ENCODE measurements at regions not wholly inside any gene's neighbourhood (a gene's known extent, or its start where the extent isn't known, plus 50 kb on each side); places are given as distances from the start of the nearest gene placed in this dataset.
"Not testable (repeated sequence)": the region's sequence is repeated elsewhere in the genome, so short reads cannot be mapped to it uniquely, and the experiment has no call there.

DNA sequence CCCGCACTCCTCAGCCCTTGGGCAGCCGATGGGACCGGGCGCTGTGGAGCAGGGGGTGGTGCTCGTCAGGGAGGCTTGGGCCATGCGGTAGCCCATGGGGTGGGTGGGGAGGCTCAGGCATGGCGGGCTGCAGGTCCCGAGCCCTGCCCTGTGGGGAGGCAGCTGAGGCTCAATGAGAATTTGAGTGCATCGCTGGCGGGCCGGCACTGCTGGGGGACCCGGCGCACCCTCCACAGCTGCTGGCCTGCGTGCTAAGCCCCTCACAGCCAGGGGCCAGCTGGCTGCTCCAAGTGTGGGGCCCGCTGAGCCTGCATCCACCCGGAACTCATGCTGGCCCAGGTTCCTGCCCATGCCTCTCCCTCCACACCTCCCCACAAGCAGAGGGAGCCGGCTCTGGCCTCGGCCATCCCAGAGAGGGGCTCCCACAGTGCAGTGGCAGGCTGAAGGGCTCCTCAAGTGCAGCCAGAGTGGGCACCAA is 543.5 kb upstream of the FAM98A start:
- not testable (repeated sequence) for DNase-seq

DNA sequence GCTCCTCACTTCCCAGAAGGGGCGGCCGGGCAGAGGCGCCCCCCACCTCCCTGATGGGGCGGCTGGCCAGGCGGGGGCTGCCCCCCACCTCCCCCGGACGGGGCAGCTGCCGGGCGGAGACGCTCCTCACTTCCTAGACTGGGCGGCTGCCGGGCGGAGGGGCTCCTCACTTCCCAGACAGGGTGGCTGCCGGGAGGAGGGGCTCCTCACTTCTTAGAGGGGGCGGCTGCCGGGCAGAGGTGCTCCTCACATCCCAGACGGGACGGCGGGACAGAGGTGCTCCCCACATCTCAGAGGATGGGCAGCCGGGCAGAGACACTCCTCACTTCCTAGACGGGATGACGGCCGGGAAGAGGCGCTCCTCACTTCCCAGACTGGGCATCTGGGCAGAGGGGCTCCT is 534.0 kb upstream of the FAM98A start:
- not testable (repeated sequence) for DNase-seq

DNA sequence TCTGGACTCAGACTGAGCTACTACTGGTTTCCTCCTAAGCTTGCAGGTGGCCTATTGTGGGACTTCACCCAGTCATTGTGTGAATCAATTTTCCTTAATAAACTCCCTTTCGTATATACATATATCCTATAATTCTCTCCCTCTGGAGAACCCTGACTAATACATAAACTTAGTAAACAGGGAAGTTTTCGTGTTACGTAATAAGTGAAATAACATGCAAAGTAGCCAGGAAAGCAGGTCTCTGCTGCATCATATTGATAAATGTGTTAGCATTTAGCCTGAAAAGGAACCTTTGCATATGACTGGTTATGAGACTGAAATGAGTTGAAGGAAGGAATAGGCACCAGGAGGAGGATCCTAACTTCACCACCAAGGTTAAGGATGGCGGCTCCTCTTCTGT is 527.2 kb upstream of the FAM98A start:
- DNase-seq = no peak

DNA sequence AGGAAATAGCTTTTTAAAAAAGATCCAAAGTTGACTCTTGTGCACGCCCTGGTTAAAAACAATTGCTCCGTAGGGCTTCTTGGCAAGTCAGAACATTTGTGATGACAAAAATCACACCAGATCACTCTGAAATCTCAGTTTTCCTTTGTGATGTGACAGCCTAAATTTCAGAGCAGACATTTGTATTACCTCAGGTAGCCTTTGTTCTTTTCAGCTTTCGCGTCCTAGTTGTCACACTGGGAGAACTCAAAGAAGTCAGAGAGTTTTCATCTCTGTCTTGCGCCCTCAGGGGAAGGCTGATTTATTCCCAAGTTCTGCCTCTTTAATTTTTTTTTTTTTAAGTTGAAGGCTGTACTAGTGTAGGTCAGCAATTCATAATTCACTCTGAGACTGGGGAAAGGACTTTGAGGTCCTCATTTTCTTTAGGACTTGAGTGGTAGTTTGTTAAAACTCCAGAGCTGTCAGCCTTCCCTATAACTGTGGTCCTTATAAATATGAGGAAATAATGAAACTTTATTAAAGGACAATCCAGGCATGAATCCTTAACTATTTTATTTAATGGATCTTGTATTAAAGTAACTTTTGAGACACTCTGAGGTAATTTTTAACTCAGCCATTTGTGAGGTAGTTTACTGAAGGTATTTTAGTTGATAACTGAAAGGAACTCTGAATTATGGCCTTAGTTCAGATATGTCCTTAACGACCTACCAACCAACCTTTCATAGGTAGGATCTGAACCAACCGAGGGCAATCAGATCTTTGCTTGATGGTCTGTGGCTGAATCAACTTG is 525.1 kb upstream of the FAM98A start:
- no peak for DNase-seq

DNA sequence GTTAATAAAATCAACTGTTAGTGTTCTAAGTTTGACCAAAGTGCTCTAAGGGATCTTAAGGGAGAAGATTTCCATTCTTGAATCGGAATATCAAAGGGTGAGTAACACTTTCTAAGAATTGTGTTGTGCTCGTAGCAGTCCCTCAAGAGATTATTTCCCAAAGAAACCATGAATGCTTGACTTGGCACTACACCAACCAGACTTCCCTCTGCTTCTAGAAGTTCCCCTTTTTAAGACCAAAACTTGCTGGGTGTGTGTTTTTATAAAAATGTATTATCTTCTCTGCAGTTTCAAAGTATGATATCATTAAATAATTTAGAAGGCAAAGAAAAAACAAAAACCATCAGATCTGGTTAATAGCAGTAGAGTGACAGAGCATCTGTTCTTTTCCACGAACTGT is 522.0 kb upstream of the FAM98A start:
- no peak for DNase-seq

DNA sequence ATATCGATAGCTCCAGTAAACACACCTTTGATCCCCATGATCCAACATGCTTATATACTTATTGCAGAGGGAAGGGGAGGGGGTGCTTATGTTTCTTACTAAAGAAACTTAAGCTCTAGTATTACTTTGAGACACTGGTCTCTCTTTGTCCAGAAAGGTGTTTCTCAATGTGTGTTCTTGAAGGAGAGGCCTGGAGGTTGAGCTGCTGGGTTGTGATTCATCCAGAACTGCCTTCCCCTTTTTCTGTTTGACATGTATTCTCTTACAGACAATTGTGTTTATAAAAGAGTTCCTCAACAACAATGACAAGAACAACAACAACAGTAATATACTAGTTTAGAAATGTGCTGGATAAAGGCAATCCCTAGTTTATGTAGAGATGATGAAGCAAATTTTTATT is 516.0 kb upstream of the FAM98A start:
- DNase-seq = no peak

DNA sequence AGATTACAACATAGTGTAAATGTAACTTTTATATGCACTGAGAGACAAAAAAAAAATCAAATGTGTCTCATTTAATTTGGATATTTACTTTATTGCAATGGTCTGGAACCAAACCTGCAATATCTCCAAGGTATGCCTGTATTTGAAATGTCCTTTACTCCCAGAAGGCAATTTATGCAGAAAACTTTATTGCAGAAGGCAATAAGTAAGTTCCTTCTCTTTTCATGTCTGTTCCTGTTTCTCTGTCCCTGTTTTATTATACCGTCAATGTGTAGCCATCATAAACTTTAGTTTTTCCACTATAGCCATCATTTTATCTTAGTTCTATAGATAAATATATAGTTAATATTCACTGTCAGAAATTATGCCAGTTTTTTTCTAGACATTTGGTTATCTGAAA is 513.1 kb upstream of the FAM98A start:
- no peak for DNase-seq

DNA sequence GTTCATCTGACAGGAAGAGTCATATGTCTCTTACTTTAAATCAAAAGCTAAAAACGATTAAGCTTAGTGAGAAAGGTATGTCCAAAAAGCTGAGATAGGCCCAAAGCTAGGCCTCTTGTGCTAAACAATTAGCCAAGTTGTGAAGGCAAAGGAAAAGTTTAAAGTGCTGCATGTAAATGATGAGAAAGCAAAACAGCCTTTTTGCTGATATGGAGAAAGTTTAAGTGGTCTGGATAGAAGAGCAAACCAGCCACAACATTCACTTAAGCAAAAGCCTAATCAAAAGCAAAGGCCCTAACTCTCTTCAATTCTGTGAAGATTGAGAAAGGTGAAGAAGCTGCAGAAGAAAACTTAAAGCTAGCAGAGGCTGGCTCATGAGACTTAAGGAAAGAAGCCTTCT is 511.3 kb upstream of the FAM98A start:
- DNase-seq = no peak

DNA sequence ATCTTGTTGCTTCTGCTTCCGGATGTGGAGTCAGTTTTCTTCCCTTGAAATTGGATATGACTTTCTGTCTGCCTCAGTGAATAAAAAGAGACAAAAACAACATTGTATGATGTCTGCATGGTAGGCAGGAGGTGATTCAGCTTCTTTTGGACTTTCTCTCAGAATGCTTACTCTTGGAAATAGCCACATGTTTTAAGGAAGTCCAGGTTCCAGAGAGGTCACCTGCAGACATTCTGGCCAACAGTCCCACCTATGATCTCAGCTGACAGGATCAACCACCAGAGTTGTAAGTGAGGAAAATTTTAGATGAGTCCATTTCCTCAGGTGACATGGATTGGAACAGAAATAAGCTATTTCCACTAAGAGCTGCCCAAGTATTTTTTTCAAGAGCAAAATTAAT is 508.7 kb upstream of the FAM98A start:
- DNase-seq = no peak

DNA sequence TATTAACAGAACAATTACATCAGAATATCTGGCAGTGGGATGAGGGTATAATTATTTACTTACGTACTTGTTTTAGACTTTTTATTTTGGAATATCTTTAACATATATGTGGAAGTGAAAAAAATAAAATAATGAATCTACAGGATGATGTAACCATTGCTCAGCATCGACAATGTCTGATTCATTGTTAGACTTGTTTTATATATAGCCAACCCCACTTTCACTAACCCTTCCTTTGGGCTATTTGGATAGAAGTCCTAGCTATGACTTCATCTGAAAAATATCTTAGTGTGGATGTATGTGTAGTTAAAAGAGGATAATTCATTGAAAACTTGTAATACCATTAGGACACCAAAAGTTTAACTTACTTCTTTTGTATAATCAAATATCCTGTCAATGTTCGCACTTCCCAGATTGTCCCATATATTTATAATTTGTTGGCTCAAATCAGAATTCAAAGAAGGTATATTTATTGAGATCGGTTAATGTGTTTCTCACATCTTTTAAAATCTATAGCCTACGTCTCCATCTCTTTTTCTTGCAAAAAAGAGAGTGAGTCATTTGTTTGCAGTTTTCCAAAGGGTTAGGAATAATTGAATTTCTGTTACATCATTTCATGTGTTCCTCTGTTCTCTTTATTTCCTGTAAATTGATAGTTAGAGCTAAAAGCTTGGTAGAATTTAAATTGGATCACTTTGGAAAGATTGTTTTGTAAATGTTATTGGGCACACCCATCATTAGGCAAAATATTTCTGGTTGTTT is 506.1 kb upstream of the FAM98A start:
- no peak for DNase-seq

DNA sequence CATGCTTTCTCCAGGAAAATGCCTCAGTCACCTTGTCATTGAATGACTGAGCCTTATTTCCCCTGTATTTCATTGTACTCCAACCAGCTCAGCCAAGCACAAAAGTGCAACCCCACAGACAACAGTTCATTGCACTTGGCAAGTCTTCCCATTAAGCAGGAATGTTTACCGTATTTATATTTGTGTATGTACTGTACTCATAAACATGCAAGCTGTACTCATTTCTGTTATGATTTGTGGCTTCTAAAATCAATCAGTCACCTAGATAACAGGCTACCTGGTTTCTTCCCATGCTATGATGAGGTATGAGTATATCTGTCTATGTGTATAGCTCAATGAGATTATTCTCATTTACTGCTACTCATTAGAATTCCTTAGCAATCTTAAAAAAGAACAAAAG is 505.5 kb upstream of the FAM98A start:
- no peak for DNase-seq

DNA sequence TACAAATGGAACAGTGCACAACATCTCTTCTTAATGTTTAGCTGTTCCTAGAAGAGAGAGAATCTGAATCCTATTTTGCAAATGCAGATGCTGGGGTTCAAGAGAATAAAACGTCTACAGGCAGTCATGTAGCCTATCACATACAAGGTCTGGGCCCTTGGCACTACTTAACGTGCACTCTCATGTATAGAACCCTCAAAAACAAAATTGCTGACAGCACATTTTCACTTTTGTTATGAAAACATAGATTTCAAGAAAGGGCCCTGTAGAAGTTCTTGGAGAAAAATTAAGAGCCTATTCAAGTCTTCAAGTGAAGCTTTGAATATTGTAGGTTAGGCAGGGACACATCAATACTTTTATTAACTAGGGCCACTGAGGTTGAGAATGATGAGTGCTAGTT is 504.3 kb upstream of the FAM98A start:
- DNase-seq = no peak

DNA sequence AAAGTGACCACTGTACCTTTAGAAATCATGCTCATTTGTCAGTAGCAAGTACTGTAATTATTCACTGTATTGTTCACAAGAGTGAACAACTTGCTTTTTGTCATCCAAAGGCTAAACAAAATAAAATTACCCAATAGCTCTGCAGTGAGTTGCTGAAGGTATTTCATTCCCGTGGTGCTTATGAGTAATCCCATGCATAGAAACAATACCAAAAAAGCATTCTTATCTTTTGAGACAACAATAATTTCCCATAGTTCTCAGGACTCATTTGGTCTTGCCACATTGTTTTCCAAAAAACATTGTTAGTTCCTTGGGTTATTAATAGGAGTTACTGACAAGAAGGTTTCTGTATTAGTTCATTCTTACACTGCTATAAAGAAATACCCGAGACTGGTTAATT is 503.2 kb upstream of the FAM98A start:
- DNase-seq = no peak

DNA sequence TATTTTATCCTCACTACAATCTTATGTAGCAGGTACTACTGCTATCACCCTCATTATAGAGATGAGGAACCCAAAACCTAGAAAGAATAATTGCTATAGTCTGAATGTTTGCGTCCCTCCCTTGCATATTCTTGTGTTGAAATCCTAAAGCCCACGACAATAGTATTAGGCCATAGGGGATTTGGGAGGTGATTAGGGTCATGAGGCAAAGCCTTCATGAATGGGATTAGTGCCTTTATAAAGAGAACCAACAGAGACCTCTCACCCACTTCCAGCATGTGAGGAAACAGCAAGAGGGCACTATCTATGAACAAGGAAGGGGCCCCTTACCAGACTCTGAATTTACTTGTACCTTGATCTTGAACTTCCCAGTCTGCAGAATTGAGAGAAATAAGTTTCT is 500.3 kb upstream of the FAM98A start:
- no peak for DNase-seq

DNA sequence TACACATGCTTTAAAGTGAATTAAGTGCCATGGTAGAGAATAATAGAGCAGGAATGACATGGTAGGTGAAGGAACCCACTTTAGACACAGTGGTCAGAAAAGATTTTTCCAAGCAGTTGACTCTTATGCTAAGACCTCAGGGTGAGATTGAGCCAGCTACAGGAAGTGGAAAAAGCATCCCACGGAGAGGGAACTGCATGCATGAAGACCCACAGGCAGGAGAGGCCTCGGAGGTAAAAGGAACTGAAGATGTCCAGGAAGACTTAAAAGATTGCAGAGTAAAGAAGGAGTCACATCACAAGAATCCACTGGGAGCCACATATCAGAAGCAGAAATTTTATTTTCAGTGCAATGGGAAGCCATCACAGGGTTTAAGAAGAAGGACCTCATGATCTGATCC is 499.2 kb upstream of the FAM98A start:
- no peak for DNase-seq

DNA sequence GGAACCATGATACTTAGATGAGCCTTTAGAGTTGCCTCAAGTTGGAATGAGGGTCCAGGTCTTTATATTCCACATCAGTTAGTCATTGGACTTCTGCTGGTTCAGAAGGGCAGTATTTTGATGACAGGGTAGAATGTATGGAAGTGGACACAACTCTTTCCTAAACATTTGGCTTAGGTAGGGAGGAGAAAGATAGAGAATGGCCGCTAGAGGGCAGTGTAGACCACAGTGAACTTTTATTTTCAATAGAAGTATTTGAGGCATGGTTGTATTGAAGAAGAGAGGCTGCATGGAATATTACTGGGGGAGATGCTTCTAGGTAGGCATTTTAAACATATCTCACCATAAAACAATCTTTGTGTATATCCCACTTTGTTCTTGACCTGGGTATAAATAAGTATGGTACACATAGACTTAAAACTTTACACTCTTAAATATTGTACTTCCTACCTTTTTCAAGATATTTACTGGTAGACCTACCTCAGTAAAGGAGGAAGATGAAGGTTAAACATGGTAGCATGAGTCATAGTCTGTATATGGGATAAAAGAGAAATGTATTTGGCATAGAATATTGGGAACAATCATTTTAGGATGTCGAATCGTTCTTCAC is 497.6 kb upstream of the FAM98A start:
- peak; percentile 7 for DNase-seq

DNA sequence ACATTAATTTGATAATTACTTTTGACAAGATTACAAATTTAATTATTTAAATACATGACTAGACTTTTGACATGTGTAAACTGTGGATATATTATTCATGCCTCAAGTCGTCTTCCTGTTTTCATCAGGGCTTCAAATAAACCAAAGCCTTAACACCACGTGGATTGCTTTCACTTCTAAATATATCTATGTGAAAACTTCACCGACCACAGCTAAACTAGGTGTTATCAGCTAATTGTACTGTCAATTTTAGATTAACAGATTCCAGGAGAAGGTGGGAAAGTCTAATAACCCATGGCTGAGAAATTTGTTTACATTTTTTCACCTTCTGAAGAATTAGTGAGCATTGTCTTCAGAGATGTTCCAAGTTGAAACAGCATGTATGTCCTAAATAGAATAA is 494.7 kb upstream of the FAM98A start:
- DNase-seq = no peak

DNA sequence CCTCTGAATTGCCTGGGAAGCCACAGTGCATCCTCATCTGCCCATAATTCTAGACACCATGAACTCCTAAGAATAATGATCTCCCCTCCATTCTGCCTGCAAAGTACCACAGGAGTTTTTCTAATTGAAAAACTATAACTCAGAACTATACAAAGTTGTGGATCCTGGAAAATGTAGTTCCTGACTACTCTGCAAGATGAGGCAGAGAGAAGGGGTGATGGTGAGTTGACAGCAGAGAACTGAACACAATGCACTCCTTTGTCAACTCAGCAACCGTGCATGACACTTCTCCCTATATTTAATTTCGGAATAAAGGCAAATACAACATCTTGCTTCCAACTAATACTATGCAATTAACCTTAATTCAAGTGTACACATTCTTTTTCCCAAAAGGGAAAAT is 471.1 kb upstream of the FAM98A start:
- DNase-seq = no peak

DNA sequence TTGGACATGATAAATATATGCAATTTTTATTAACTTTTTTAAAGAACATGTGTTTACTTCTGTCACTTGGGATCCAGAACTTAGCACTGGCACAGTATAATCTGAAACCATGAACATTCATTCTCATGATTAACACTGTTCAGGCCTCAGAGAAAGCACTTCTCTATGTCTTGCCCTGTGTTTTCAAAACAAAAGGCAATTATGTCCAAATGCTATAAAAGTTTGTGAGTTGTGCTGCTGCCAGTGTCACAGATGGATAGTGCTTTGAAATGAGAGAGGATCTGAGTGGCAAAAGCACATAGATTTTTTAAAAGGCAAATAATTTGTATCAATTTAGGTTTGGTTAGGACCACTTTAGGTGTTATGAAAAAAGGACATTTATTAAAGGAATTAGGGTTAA is 470.5 kb upstream of the FAM98A start:
- no peak for DNase-seq

DNA sequence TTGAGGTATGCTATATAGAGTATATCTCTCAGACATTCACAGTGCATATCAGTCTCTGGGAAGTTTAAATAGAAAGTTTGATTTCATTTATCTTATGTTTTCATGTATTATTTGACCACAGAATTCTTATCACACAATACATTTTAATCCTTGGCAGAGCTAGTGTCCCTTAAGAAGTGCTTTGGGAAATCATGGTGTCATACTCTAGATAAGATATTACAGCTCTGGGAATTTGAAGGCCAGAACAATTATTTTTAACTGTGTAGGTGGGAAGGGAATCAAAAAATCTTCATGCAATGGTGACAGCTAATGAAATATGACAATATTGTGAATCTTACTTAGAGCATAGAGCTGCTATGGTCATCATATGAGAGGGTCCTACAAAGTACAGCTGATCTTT is 451.3 kb upstream of the FAM98A start:
- DNase-seq = no peak

DNA sequence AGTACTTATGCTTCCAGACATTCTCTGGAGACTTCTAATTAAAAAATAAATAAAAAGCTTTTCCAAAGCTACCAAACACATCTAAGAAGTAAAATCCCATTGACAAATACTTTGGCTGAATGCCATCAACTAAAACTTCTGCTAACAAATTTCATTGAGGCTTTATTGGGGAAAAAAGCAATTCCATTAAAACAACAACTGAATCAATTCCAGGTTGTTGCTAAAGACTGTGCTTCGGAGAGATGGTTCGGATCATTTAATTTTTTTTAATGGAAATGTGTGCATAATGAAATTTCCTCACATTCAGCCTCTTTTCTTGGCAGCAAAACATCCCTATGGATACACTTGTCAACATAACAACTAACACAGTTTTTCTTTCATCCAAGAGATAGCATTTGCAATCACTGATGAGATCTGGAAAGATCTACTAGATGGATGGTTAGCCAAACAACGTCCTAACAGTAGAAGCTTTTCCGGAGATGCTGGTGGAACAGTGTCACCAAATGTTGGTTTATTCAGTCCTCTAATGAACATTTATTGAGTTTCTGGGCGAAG is 446.1 kb upstream of the FAM98A start:
- DNase-seq = no peak

DNA sequence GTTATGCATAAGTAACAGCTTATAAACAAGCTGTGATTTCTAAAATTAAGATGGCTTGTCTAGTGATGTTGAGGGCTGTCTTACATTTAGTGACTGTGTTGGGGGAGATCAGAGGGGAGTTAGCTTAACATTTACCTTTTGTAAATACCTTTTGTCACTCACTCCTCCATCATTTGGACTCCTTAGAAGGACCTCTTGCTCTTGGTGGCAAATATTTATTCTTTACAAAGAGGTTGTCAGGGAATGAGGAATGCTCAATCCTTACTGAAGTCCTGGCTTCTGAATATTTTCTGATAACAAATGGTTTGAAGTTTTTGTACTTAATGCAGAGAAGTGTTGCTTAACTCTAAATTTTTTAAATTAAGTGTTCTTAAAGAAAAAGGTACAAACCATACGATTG is 438.8 kb upstream of the FAM98A start:
- no peak for DNase-seq

DNA sequence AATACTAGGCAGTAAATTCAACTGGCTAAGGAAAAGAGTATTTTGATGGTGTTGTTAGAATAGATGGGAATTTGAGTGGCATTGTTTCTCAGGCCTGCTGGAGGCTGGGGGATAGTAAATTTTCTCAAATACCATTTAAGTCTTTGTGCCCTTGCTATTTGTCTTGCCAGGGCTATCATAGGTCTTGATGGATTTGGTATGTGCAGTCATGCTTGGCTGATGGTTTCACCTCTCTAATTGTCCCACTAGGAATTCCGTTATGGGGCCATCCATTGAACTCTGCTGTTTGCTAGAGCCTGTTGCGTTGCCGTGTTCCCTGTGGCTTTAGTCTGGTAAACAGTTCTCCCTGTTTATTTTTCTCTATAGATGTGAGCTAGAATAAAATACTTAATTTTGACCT is 438.1 kb upstream of the FAM98A start:
- no peak for DNase-seq

DNA sequence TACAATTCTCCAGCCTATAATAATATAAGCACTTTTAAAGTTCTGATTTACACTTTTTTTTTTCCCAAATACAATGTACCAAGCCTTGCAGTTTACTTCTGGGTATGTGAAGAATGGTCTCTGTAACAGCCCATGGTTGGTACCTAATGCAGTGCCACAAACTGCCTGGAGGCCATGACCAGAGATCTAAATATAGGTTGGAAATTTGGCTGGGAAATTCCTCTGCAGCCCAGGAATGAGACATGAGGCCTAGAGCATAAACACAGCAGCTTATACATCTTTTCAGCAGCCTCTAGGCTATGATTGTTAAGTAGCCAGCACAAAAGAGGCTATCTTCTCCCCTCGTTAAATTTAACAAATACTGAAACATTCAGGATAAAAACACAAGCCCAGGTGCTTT is 432.0 kb upstream of the FAM98A start:
- no peak for DNase-seq

Data from T1000 (cell line).